ENCODE measurements at regions not wholly inside any gene's neighbourhood (a gene's known extent, or its start where the extent isn't known, plus 50 kb on each side); places are given as distances from the start of the nearest gene placed in this dataset.
"Not testable (repeated sequence)": the region's sequence is repeated elsewhere in the genome, so short reads cannot be mapped to it uniquely, and the experiment has no call there.

DNA sequence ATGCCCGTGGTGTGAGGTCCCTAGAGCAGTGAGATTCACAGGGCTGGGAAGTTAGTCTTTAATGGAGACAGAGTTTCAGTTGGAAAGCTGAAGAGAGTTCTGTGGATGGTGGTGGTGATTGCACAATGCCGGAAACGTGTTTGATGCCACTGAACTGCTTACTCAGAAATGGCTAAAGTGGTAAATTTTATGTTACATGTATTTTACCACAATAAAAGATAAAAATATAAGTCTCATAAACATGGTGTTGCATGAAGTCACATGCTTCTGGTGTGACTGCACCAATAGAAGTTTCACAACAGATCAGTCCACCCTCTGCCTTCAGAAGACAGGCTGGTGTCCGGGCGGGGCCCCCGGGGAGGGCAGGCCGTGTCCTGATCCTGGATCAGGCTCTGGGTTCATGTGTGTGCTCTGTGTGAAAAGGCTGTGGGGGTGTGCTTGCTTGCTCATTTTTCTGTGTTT is 106.5 kb downstream of the NPIPB11 start:
- peak; percentile 29 to 74 (median 64) for DNase-seq
- Histone ChIP-seq H3K27ac (ENCODE audit: insufficient read depth in 1 of 2, low read depth in 1 of 2, low read length in 2 of 2, poor library complexity in 1 of 2, severe bottlenecking in 2 of 2) (peak overlapping the region; percentile 25 to 66), H3K4me1 (ENCODE audit: control extremely low read depth in 1 of 4, control insufficient read depth in 4 of 4, insufficient read depth in 4 of 4, low read length in 3 of 4) (peaks cover 0 to 32% (median 25%) of the 10 kb centered on the region in 4 experiments)
- H3K27me3 ChIP-seq (replicated peaks in 2 of 5; ENCODE audit: control insufficient read depth in 4 of 5, insufficient read depth in 5 of 5, low read length in 4 of 5); H3K4me3 ChIP-seq (ENCODE audit: control insufficient read depth in 1 of 7, extremely low read depth in 1 of 7, insufficient read depth in 4 of 7, low read depth in 2 of 7, low read length in 6 of 7); H3K36me3 ChIP-seq (ENCODE audit: control insufficient read depth in 4 of 4, insufficient read depth in 4 of 4, low read length in 3 of 4); POLR2A ChIA-PET; H3K9me3 ChIP-seq (ENCODE audit: control extremely low read depth in 1 of 5, control insufficient read depth in 4 of 5, insufficient read depth in 2 of 5, low read depth in 1 of 5, low read length in 4 of 5); CTCF ChIA-PET: not testable (repeated sequence)
- WGBS (ENCODE audit: insufficient coverage) = no CpG with 5 or more reads among the region's 7 CpGs

- H3K4me3 ChIP-seq (ENCODE audit: control insufficient read depth in 1 of 7, extremely low read depth in 1 of 7, insufficient read depth in 4 of 7, low read depth in 2 of 7, low read length in 6 of 7); H3K27me3 ChIP-seq (replicated peaks in 2 of 5; ENCODE audit: control insufficient read depth in 4 of 5, insufficient read depth in 5 of 5, low read length in 4 of 5); H3K36me3 ChIP-seq (ENCODE audit: control insufficient read depth in 4 of 4, insufficient read depth in 4 of 4, low read length in 3 of 4); CTCF ChIA-PET; H3K9me3 ChIP-seq (ENCODE audit: control extremely low read depth in 1 of 5, control insufficient read depth in 4 of 5, insufficient read depth in 2 of 5, low read depth in 1 of 5, low read length in 4 of 5); H3K27ac ChIP-seq (ENCODE audit: insufficient read depth in 1 of 2, low read depth in 1 of 2, low read length in 2 of 2, poor library complexity in 1 of 2, severe bottlenecking in 2 of 2); DNase-seq; POLR2A ChIA-PET: not testable (repeated sequence)
- 98% methylated on average over 5 of the region's 10 CpGs for WGBS (ENCODE audit: insufficient coverage)
- H3K4me1 ChIP-seq (ENCODE audit: control extremely low read depth in 1 of 4, control insufficient read depth in 4 of 4, insufficient read depth in 4 of 4, low read length in 3 of 4) = peaks cover 0 to 32% (median 25%) of the 10 kb centered on the region in 4 experiments
Observed at GRCh38 chr16:29298997-29299396, 107.5 kb downstream of the NPIPB11 start.

- H3K9me3 ChIP-seq (ENCODE audit: control extremely low read depth in 1 of 5, control insufficient read depth in 4 of 5, insufficient read depth in 2 of 5, low read depth in 1 of 5, low read length in 4 of 5); CTCF ChIA-PET; POLR2A ChIA-PET; H3K4me3 ChIP-seq (ENCODE audit: control insufficient read depth in 1 of 7, extremely low read depth in 1 of 7, insufficient read depth in 4 of 7, low read depth in 2 of 7, low read length in 6 of 7); H3K27ac ChIP-seq (ENCODE audit: insufficient read depth in 1 of 2, low read depth in 1 of 2, low read length in 2 of 2, poor library complexity in 1 of 2, severe bottlenecking in 2 of 2); DNase-seq; H3K36me3 ChIP-seq (ENCODE audit: control insufficient read depth in 4 of 4, insufficient read depth in 4 of 4, low read length in 3 of 4); H3K27me3 ChIP-seq (replicated peaks in 2 of 5; ENCODE audit: control insufficient read depth in 4 of 5, insufficient read depth in 5 of 5, low read length in 4 of 5): not testable (repeated sequence)
- 100% methylated on average over 1 of the region's 12 CpGs for WGBS (ENCODE audit: insufficient coverage)
- H3K4me1 ChIP-seq (ENCODE audit: control extremely low read depth in 1 of 4, control insufficient read depth in 4 of 4, insufficient read depth in 4 of 4, low read length in 3 of 4) = peaks cover 0 to 32% (median 25%) of the 10 kb centered on the region in 4 experiments
Observed at GRCh38 chr16:29298307-29298706, 108.2 kb downstream of the NPIPB11 start.

- H3K36me3 ChIP-seq (ENCODE audit: control insufficient read depth in 4 of 4, insufficient read depth in 4 of 4, low read length in 3 of 4); POLR2A ChIA-PET; CTCF ChIA-PET; H3K9me3 ChIP-seq (ENCODE audit: control extremely low read depth in 1 of 5, control insufficient read depth in 4 of 5, insufficient read depth in 2 of 5, low read depth in 1 of 5, low read length in 4 of 5); H3K27me3 ChIP-seq (replicated peaks in 2 of 5; ENCODE audit: control insufficient read depth in 4 of 5, insufficient read depth in 5 of 5, low read length in 4 of 5); H3K27ac ChIP-seq (ENCODE audit: insufficient read depth in 1 of 2, low read depth in 1 of 2, low read length in 2 of 2, poor library complexity in 1 of 2, severe bottlenecking in 2 of 2); DNase-seq; H3K4me3 ChIP-seq (ENCODE audit: control insufficient read depth in 1 of 7, extremely low read depth in 1 of 7, insufficient read depth in 4 of 7, low read depth in 2 of 7, low read length in 6 of 7): not testable (repeated sequence)
- 100% methylated on average over 1 of the region's 2 CpGs for WGBS (ENCODE audit: insufficient coverage)
- H3K4me1 ChIP-seq (ENCODE audit: control extremely low read depth in 1 of 4, control insufficient read depth in 4 of 4, insufficient read depth in 4 of 4, low read length in 3 of 4) = peaks cover 0 to 31% (median 24%) of the 10 kb centered on the region in 4 experiments
Observed at GRCh38 chr16:29297809-29298177, 108.7 kb downstream of the NPIPB11 start.

DNA sequence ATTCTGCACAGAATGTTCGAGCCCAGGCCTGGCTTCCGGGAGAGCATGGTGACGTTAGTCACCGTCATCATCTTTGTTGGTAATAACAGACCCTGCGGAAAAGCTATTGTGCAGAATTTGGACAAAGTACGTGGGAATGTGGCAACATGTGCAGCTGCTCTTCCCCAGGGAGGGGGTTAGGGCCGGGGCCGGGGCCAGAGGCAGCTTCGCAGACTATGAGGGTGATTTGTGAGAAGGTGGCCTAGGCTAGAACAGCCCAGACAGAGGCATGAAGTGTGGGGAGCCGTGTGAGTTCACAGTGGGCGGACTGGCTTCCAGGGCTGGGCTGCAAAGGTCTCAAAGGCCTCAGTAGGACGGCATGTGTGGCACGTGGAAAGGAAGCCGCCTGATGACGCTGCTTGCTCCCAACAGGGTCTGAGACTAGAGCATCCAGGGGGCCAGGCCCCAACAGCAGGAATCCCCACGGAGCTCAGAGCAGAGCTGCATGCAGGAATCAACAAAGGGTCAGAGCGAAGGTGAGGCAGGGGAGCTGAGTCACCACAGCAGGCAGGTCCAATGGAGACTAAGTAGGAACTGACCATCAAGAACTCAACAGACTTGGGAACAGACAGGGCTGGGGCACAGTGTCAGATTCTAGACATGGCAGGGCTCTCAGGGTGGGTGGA is 109.2 kb downstream of the NPIPB11 start:
- 97% methylated on average over 13 of the region's 17 CpGs for WGBS (ENCODE audit: insufficient coverage)
- H3K36me3 ChIP-seq (ENCODE audit: control insufficient read depth in 4 of 4, insufficient read depth in 4 of 4, low read length in 3 of 4); H3K9me3 ChIP-seq (ENCODE audit: control extremely low read depth in 1 of 5, control insufficient read depth in 4 of 5, insufficient read depth in 2 of 5, low read depth in 1 of 5, low read length in 4 of 5); POLR2A ChIA-PET; CTCF ChIA-PET; H3K27ac ChIP-seq (ENCODE audit: insufficient read depth in 1 of 2, low read depth in 1 of 2, low read length in 2 of 2, poor library complexity in 1 of 2, severe bottlenecking in 2 of 2); DNase-seq; H3K4me3 ChIP-seq (ENCODE audit: control insufficient read depth in 1 of 7, extremely low read depth in 1 of 7, insufficient read depth in 4 of 7, low read depth in 2 of 7, low read length in 6 of 7); H3K27me3 ChIP-seq (replicated peaks in 2 of 5; ENCODE audit: control insufficient read depth in 4 of 5, insufficient read depth in 5 of 5, low read length in 4 of 5): not testable (repeated sequence)
- H3K4me1 ChIP-seq (ENCODE audit: control extremely low read depth in 1 of 4, control insufficient read depth in 4 of 4, insufficient read depth in 4 of 4, low read length in 3 of 4) = peaks cover 0 to 26% (median 22%) of the 10 kb centered on the region in 4 experiments

GRCh38 chr16:29296176-29296575 is 110.3 kb downstream of the NPIPB11 start:
- WGBS (ENCODE audit: insufficient coverage) = 94% methylated on average over 10 of the region's 11 CpGs
- peaks cover 0 to 19% (median 18%) of the 10 kb centered on the region in 4 experiments for H3K4me1 ChIP-seq (ENCODE audit: control extremely low read depth in 1 of 4, control insufficient read depth in 4 of 4, insufficient read depth in 4 of 4, low read length in 3 of 4)
- H3K4me3 ChIP-seq (ENCODE audit: control insufficient read depth in 1 of 7, extremely low read depth in 1 of 7, insufficient read depth in 4 of 7, low read depth in 2 of 7, low read length in 6 of 7); POLR2A ChIA-PET; H3K27ac ChIP-seq (ENCODE audit: insufficient read depth in 1 of 2, low read depth in 1 of 2, low read length in 2 of 2, poor library complexity in 1 of 2, severe bottlenecking in 2 of 2); H3K36me3 ChIP-seq (ENCODE audit: control insufficient read depth in 4 of 4, insufficient read depth in 4 of 4, low read length in 3 of 4); CTCF ChIA-PET; H3K27me3 ChIP-seq (replicated peaks in 2 of 5; ENCODE audit: control insufficient read depth in 4 of 5, insufficient read depth in 5 of 5, low read length in 4 of 5); H3K9me3 ChIP-seq (ENCODE audit: control extremely low read depth in 1 of 5, control insufficient read depth in 4 of 5, insufficient read depth in 2 of 5, low read depth in 1 of 5, low read length in 4 of 5); DNase-seq: not testable (repeated sequence)

- H3K4me3 ChIP-seq (ENCODE audit: control insufficient read depth in 1 of 7, extremely low read depth in 1 of 7, insufficient read depth in 4 of 7, low read depth in 2 of 7, low read length in 6 of 7); H3K27me3 ChIP-seq (replicated peaks in 2 of 5; ENCODE audit: control insufficient read depth in 4 of 5, insufficient read depth in 5 of 5, low read length in 4 of 5); H3K9me3 ChIP-seq (ENCODE audit: control extremely low read depth in 1 of 5, control insufficient read depth in 4 of 5, insufficient read depth in 2 of 5, low read depth in 1 of 5, low read length in 4 of 5); POLR2A ChIA-PET; H3K27ac ChIP-seq (ENCODE audit: insufficient read depth in 1 of 2, low read depth in 1 of 2, low read length in 2 of 2, poor library complexity in 1 of 2, severe bottlenecking in 2 of 2); DNase-seq; H3K36me3 ChIP-seq (ENCODE audit: control insufficient read depth in 4 of 4, insufficient read depth in 4 of 4, low read length in 3 of 4); CTCF ChIA-PET: not testable (repeated sequence)
- WGBS (ENCODE audit: insufficient coverage) = 98% methylated on average over 10 of the region's 21 CpGs
- peaks cover 0 to 19% (median 15%) of the 10 kb centered on the region in 4 experiments for H3K4me1 ChIP-seq (ENCODE audit: control extremely low read depth in 1 of 4, control insufficient read depth in 4 of 4, insufficient read depth in 4 of 4, low read length in 3 of 4)
Observed at GRCh38 chr16:29294951-29295795, 111.3 kb downstream of the NPIPB11 start.

Measured in common myeloid progenitor, CD34-positive (primary cell).